Astrocyte of the cerebellum (primary cell): ENCODE measurements at regions not wholly inside any gene's neighbourhood (a gene's known extent, or its start where the extent isn't known, plus 50 kb on each side); places are given as distances from the start of the nearest gene placed in this dataset.
"Not testable (repeated sequence)": the region's sequence is repeated elsewhere in the genome, so short reads cannot be mapped to it uniquely, and the experiment has no call there.

Experiments used
- DNase-seq: peaks from one replicate; pipeline ENCODE4 v3.0.0-alpha.2; 2011; ENCODE audit warnings: low read depth
- H3K4me3 ChIP-seq: 2 replicates; pipeline ENCODE4 v1.5.1; 2011; ENCODE audit warnings: mild to moderate bottlenecking, low read depth, low read length, moderate library complexity
- CTCF ChIP-seq: IDR thresholded peaks from 2 replicates; pipeline ENCODE4 v1.5.1; 2012; ENCODE audit warnings: low read length, low read depth, moderate library complexity, mild to moderate bottlenecking; ENCODE audit errors: missing control alignments
- in situ Hi-C: cut with HindIII; loops from 2 replicates; pipeline ENCODE4 v1.10.0; 2017; ENCODE audit warnings: low sequenced_read_pairs

GRCh38 chr11:81970886-81971285 lies 762.8 kb downstream of the FAM181B start:
- in situ Hi-C loops, result no loop called here
- DNase-seq, result no peak

GRCh38 chr11:81967242-81967641 lies 766.4 kb downstream of the FAM181B start:
- in situ Hi-C loops, result no loop called here
- TF ChIP-seq CTCF, result no peak
- DNase-seq, result no peak
- no peak overlapping the region for H3K4me3 ChIP-seq

More at GRCh38 chr11:81970886-81971285, 762.8 kb downstream of the FAM181B start:
- H3K4me3 ChIP-seq, result no peak overlapping the region
- TF ChIP-seq CTCF, result no peak

- no peak overlapping the region for H3K4me3 ChIP-seq
- DNase-seq, result peak; percentile 26
- in situ Hi-C loops, result no loop called here
- no peak for TF ChIP-seq CTCF
Measured at GRCh38 chr11:81966340-81966739, 767.3 kb downstream of the FAM181B start.

GRCh38 chr11:81963018-81963417 lies 770.6 kb downstream of the FAM181B start:
- in situ Hi-C loops, result no loop called here
- TF ChIP-seq CTCF, result no peak
- no peak for DNase-seq
- H3K4me3 ChIP-seq, result no peak overlapping the region

GRCh38 chr11:81960443-81960842 lies 773.2 kb downstream of the FAM181B start:
- in situ Hi-C loops, result no loop called here
- DNase-seq, result no peak
- H3K4me3 ChIP-seq, result no peak overlapping the region
- no peak for TF ChIP-seq CTCF

- in situ Hi-C loops, result no loop called here
- no peak overlapping the region for H3K4me3 ChIP-seq
- DNase-seq, result no peak
- no peak for TF ChIP-seq CTCF
Measured at GRCh38 chr11:81959341-81959740, 774.3 kb downstream of the FAM181B start.

- in situ Hi-C loops, H3K4me3 ChIP-seq, DNase-seq: not testable (repeated sequence)
Measured at GRCh38 chr11:81954301-81954700, 779.4 kb downstream of the FAM181B start.
